Hematopoietic multipotent progenitor cell treated with erythropoietin and hydrocortisone succinate and interleukin-3 and kit ligand, for 4 days (in vitro differentiated cells): ENCODE measurements at regions not wholly inside any gene's neighbourhood (a gene's known extent, or its start where the extent isn't known, plus 50 kb on each side); places are given as distances from the start of the nearest gene placed in this dataset.

ENCODE experiments used
- DNase-seq: peaks from one replicate; pipeline ENCODE4 v3.0.0-alpha.2; 2015

- no peak for DNase-seq
Observed at GRCh38 chr4:138964716-138965426, 50.7 kb upstream of the NOCT start.

DNA sequence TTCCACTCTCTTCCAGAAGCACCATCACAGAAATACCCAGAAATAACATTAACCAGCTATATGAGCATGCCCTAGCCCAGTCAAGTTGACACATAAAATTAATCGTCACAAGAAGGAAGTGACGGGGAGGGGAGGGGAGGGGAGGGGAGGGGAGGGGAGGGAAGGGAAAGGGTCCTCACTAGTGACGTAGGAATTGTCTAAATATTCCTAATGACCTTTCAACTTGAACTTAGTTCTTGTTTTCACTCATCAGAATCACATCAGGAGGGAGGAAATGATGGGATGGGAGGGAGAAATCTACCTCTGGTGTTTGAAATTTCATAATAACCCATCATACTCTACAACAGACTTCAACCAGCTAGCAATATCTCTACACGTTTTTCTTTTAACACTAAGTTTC lies 52.2 kb upstream of the NOCT start:
- no peak for DNase-seq

DNA sequence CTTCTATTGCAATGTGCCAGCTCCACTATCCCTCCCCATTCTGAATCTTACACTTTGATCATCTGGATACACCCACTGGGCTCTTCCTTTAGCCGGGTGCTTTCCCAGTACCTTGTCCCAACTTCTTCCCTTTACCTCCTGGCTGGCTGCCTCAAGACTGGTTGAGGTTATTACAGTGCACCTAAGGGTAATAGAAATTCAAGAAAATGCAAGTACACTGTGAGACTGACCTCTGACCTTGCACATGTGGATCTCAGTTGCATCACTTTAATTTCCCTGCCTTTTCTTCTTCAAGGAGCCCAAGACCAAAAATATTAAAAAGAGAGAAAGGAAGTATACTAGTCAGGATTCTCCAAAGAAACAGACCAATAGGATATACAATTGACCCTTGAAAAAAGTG lies 53.9 kb upstream of the NOCT start:
- no peak for DNase-seq

DNA sequence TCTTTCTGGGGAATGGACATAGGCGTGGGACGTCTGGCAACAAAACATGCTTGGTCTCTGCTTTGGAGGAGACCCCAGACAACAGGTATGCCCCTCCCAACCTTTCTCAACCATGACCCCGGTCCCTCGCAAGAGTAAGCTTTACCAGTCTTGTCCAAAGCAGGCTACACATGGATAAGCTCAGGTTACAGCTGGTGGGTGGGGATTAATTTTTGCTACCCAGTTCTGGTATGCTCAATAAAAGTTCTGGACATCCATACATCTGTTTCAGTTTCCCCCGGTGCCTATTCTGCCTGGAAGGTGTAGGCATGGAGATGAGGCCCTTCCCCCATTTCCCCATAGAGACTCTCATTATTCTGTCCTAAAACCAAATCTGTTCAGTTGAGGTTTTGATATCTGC lies 54.5 kb upstream of the NOCT start:
- no peak for DNase-seq

DNA sequence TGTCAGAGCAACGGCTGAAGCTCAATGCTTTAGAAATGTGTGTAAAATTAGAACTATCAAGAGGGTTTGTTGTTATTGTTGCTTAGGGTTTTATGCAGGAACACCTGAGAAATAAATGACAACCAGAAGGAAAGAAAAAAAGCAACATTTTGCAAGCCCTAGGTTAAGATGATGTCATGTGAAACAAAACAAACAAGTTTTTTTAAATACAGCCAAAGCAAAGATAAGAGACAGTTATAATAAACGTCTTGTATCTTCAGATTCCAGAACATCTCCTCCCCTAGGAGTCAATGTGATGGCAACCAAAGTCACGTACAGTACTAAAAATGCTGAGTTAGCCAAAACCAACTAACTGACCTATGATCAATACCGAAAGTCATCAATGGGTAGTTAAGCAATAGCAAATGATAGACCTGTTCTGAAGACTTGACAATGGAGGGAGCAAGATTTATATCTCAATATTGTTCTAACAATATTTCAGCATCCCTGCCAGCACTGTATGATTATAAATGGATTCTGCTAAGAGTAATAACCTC lies 55.3 kb upstream of the NOCT start:
- no peak for DNase-seq

DNA sequence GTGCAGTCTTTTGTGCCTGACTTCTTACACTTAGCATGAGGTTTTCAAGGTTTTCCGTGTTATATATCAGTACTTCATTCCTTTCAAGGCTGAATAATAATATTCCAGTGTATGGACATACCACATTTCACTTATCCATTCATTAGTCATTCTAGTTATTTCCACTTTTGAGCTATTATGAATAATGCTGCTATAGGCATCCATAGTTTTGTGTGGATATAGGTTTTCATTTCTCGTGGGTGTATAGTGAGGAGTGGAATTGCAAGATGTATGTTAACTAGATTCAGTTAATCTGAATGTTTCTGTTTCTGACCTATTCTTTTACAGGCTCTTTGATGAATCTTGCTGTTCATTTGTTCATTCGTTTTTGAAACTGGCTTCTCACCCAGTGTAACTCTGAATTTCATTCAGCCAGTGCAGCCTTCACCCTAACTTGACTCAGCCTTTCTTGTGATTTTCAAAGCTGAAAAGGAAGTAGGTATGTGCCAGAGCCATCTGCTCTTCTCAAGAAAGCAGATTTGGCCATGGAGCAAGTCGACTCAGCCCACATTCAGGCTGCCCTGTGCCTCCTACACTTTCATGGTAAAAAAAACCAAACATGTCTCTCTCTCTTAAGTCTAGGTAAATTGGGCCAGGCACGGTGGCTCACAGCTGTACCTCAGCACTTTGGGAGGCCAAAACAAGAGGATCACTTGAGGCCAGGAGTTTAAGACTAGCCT lies 56.3 kb upstream of the NOCT start:
- peak; percentile 41 for DNase-seq

DNA sequence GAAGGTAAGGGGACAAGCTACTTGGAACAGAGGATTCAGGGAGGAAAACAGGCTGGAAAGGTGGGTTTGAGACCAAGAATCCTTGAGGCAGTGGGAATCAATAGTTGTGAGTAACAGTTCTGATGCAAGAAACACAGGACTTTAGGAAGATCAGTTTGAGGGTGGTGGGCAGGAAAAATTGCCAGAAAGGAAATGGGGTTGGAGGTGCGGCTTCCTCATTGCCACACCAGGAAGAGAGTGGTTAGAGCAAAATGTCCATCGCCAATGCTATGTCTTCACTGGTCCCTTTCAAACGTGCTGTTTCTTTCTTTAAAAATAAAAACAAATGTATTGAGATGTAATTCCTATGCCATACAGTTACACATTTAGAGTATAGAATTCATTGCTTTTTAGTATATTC lies 57.1 kb upstream of the NOCT start:
- DNase-seq: peak; percentile 69

- DNase-seq: no peak
Observed at GRCh38 chr4:138957302-138957701, 58.3 kb upstream of the NOCT start.

- no peak for DNase-seq
Observed at GRCh38 chr4:138954428-138954827, 61.2 kb upstream of the NOCT start.

DNA sequence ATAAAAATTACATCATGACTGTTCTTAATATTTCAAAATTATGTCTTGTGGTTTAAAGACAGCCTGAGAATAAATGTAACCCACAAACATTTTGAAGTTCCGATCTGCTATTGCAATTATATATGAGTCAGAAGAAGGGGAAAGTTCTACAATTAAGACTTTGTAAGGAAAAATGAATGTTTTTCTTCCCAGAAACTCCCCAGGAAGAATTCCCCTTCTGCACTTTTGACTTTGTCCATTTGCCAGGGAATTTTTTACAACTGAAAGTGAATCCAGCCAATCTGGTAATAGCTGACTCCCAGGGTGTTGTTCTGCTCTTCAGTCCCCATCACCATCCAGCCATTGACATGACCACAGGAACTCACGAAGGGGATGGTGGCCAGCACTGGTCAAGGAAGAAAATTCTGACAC lies 61.6 kb upstream of the NOCT start:
- peak; percentile 30 for DNase-seq

DNA sequence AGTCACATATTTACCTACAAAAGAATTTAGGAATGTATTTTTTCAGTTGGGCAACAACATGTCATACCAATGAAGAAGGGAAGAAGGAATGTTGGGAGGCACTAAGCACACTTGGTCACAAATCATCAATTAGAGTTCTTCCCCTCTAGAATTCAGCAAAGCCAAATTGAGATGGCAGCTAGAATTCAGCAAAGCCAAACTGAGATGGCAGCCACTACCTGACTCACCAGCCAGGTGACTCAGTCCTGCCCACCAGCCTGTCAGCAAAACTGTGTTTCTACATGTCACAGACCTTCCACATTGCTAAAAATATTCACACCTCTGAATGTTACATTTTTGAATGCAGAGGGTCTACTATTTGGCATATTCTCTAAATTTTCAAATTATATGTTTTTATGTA lies 63.2 kb upstream of the NOCT start:
- DNase-seq: no peak

GRCh38 chr4:138951764-138952163 lies 63.8 kb upstream of the NOCT start:
- no peak for DNase-seq

- no peak for DNase-seq
Observed at GRCh38 chr4:138949866-138950265, 65.7 kb upstream of the NOCT start.

DNA sequence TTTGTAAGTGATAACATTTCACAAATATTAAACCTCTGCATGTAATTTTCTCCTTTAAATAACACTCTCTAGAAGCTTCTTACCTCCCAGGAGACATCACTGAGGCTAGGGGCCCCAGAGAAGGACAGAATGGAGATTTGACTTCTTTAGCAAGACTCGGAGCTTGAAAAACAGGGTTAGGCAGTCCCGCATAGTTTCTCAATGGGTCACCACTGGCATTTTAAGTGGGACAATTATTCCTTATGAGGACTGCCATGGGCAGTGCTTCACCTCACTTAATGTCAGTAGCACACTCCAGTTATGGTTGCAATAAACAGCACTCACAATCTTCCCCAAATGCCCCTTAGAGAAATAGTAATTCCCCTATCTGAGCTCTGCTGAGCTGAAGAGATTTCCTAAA lies 66.7 kb upstream of the NOCT start:
- no peak for DNase-seq

- no peak for DNase-seq
Observed at GRCh38 chr4:138946306-138946705, 69.3 kb upstream of the NOCT start.

GRCh38 chr4:138945840-138946239 lies 69.7 kb upstream of the NOCT start:
- DNase-seq: no peak

GRCh38 chr4:138945401-138945800 lies 70.2 kb upstream of the NOCT start:
- no peak for DNase-seq

- no peak for DNase-seq
Observed at GRCh38 chr4:138943893-138944292, 71.7 kb upstream of the NOCT start.

- DNase-seq: no peak
Observed at GRCh38 chr4:138941037-138941436, 74.5 kb upstream of the NOCT start.

DNA sequence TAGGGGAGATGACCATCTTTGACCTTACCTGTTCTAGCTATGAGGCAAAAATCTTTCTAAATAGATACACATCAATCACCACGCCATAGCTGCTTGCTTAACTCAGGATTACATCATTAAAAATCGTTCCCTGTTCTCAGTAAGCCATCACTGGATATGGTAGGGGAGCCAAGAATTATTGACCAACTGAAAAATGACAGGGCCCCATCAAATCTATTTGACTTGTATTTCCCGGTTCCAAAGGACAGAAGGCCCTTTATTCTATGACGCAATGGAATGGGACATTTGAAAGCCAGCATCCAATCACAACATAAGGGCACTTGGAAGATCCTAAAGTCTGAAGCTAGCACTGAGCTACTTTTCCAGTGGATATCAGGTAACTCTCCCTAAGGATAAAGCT lies 75.6 kb upstream of the NOCT start:
- no peak for DNase-seq

- peak; percentile 77 for DNase-seq
Observed at GRCh38 chr4:138938366-138938690, 77.3 kb upstream of the NOCT start.

DNA sequence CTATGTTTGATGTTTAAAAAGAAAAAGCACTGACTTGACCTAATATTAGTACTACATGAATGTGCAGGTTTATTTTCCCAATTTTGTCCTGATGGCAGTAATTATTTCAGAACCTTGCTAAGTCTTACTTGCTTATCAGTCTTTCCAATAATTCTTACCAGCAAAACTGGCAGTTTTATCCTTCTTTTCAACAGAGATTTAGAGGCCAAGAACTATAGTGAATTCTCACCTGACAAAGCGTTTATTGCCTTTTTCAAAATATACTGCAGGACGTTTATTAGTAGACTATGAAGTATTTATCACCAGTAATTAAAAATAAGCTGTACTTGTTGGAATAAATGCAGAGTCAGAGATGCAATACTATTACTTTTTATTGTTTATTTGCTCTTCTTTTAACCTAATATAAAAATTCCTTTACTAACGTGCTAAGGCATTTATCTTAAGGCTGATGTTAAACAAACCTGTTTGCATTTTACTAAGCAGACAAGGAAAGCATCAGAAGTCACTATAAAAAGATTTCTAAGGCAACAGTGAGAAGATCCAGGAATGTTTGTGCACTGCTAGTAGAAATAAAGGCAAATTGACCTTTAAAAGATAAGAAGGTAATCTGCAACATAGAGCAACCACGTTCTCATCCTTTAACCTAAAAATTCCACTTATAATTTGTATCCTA lies 80.3 kb upstream of the NOCT start:
- DNase-seq: no peak

DNA sequence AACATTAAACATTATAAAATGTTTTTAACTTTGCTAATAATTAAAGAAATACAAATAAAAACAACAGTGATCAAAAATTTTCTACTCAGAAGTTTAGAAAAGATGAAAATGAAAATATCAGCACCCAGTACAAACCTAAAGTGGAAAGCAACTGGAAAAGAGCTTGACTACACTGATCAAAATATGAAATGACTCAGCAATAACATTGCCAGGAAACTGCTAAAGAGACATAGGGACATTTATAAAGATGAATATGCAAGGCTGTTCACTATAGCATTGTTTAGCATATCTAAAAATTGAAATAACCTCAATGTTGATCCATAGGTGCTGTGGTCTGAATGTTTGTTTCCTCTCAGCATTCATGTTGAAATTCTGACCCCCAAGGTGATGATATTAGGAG lies 88.5 kb upstream of the NOCT start:
- DNase-seq: peak; percentile 42

DNA sequence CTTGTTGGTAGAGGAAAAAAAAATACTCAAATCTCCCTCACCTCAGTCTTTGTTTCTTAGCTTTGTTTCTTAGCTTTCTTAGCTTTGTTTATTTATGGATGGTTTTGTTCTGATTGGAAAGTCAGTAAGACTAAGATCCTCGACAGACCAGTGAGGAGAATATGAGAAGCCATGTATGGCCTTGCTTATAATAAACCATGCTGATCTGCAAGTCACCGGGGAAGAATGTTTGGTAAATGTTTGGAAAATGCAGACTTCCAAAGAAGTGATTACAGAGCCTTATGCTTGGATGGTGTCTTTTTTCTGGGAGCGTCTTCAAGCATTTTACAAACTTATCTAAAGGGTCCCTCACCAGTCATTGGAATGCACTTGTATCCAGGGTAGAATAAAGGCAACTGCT lies 90.1 kb upstream of the NOCT start:
- no peak for DNase-seq
